ENCODE measurements at regions not wholly inside any gene's neighbourhood (a gene's known extent, or its start where the extent isn't known, plus 50 kb on each side); places are given as distances from the start of the nearest gene placed in this dataset.
A peak's percentile ranks its signal among the peaks of the same experiment; 100 is the strongest.

DNA sequence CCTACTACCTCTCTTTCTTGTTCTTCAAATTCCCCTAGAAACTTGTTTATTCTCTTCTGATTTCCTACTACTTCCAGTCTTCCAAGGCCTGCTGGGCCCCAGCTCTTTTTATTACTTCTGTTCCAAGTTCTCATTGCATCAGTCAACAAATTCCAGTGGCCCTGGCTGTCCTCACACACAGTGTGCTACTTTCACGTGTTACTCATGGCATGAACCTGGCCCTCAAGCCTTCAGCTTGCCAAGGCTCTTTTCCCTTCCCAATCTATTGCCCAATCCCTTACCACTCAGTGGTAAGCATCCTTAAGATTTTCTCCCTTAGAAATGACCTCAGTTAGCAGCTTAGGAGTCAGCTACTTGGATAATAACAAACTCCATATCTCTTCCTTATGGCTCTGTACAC, 613.5 kb downstream of the LMO4 start:
- TF ChIP-seq, protein P1, sequence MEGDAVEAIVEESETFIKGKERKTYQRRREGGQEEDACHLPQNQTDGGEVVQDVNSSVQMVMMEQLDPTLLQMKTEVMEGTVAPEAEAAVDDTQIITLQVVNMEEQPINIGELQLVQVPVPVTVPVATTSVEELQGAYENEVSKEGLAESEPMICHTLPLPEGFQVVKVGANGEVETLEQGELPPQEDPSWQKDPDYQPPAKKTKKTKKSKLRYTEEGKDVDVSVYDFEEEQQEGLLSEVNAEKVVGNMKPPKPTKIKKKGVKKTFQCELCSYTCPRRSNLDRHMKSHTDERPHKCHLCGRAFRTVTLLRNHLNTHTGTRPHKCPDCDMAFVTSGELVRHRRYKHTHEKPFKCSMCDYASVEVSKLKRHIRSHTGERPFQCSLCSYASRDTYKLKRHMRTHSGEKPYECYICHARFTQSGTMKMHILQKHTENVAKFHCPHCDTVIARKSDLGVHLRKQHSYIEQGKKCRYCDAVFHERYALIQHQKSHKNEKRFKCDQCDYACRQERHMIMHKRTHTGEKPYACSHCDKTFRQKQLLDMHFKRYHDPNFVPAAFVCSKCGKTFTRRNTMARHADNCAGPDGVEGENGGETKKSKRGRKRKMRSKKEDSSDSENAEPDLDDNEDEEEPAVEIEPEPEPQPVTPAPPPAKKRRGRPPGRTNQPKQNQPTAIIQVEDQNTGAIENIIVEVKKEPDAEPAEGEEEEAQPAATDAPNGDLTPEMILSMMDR (IDR thresholded peaks at IDR 0.05): no peak
- TF ChIP-seq POLR2A (IDR thresholded peaks at IDR 0.05) (no peak), POLR2AphosphoS5 (IDR thresholded peaks at IDR 0.05; ENCODE audit: insufficient read depth in 1 of 2, low read depth in 1 of 2) (peak in 1 of 2 donors; percentile 23)
